Endodermal cell (in vitro differentiated cells): ENCODE measurements at regions not wholly inside any gene's neighbourhood (a gene's known extent, or its start where the extent isn't known, plus 50 kb on each side); places are given as distances from the start of the nearest gene placed in this dataset.

Experiments
- DNase-seq: peaks from one replicate; pipeline ENCODE4 v3.0.0-alpha.2; 2017
- H3K27ac ChIP-seq: 2 replicates; pipeline ENCODE4 v1.5.1; 2013; ENCODE audit warnings: mild to moderate bottlenecking, low read depth, low read length, moderate library complexity
- H3K27me3 ChIP-seq: 2 replicates; pipeline ENCODE4 v1.6.1; 2013; ENCODE audit warnings: mild to moderate bottlenecking, low read length, moderate library complexity; ENCODE audit not compliant: insufficient read depth, control insufficient read depth, poor library complexity, severe bottlenecking
- H3K36me3 ChIP-seq: 2 replicates; pipeline ENCODE4 v1.7.0; 2013; ENCODE audit warnings: mild to moderate bottlenecking, low read length, moderate library complexity; ENCODE audit not compliant: control insufficient read depth, insufficient read depth
- H3K4me1 ChIP-seq: one replicate; pipeline ENCODE4 v1.7.0; 2013; ENCODE audit warnings: low read length; ENCODE audit not compliant: control insufficient read depth, insufficient read depth
- H3K4me3 ChIP-seq: 2 replicates; pipeline ENCODE4 v1.5.1; 2013; ENCODE audit warnings: mild to moderate bottlenecking, low read length, moderate library complexity
- H3K9ac ChIP-seq: 2 replicates; pipeline ENCODE4 v1.6.1; 2013; ENCODE audit warnings: mild to moderate bottlenecking, low read length, moderate library complexity; ENCODE audit not compliant: poor library complexity, severe bottlenecking; ENCODE audit errors: extremely low read depth
- H3K9me3 ChIP-seq: 2 replicates; pipeline ENCODE4 v1.6.1; 2013; ENCODE audit warnings: mild to moderate bottlenecking, low read length, moderate library complexity; ENCODE audit not compliant: control insufficient read depth
- H3K27ac Mint-ChIP-seq: 2 replicates; pipeline ENCODE4 v1.8.0; 2020; ENCODE audit warnings: mixed read lengths
- H3K27me3 Mint-ChIP-seq: 2 replicates; pipeline ENCODE4 v1.8.0; 2021; ENCODE audit warnings: mild to moderate bottlenecking, mixed read lengths; ENCODE audit not compliant: insufficient read depth
- H3K36me3 Mint-ChIP-seq: 2 replicates; pipeline ENCODE4 v1.8.0; 2020; ENCODE audit warnings: low read depth, mixed read lengths
- H3K4me1 Mint-ChIP-seq: 2 replicates; pipeline ENCODE4 v1.8.0; 2020; ENCODE audit warnings: mixed read lengths
- H3K4me3 Mint-ChIP-seq: 2 replicates; pipeline ENCODE4 v1.8.0; 2020; ENCODE audit warnings: mild to moderate bottlenecking, moderate library complexity, mixed read lengths
- H3K9me3 Mint-ChIP-seq: 2 replicates; pipeline ENCODE4 v1.8.0; 2020; ENCODE audit warnings: mild to moderate bottlenecking, mixed read lengths
- CTCF ChIP-seq: fragments of 200-600 bp; sonication (generic); conservative IDR thresholded peaks from 2 replicates; pipeline ENCODE4 v1.5.0; 2021; ENCODE audit warnings: antibody characterized with exemption, mild to moderate bottlenecking
- WGBS, 2 experiments: methylation state at CpG; one replicate each; pipeline versions ENCODE4 v1.1.5 to v1.1.7; 2013; ENCODE audit warnings: missing lambda C conversion rate in 2 of 2, mixed read lengths in 1 of 2; ENCODE audit not compliant: insufficient coverage in 1 of 2, insufficient read length in 1 of 2; 5-methylcytosine and 5-hydroxymethylcytosine counted together

- Histone ChIP-seq H3K27ac (no peak overlapping the region), H3K4me3 (no peak overlapping the region), H3K9ac (no peak overlapping the region), H3K27me3 (no peaks in the 10 kb centered on the region), H3K36me3 (no peaks in the 10 kb centered on the region), H3K4me1 (no peaks in the 10 kb centered on the region), H3K9me3 (no peaks in the 10 kb centered on the region)
- Mint-ChIP-seq H3K27me3 (no peaks in the 10 kb centered on the region), H3K4me1 (no peaks in the 10 kb centered on the region), H3K36me3 (no peaks in the 10 kb centered on the region), H3K9me3 (no peaks in the 10 kb centered on the region), H3K4me3 (no peak overlapping the region), H3K27ac (no peak overlapping the region)
- no peak for TF ChIP-seq CTCF
- 86 to 93% methylated on average over 2 of the region's 2 CpGs for WGBS, 2 experiments
- no peak for DNase-seq
Measured at GRCh38 chr10:81136261-81136660, 598.6 kb downstream of the SH2D4B start.

GRCh38 chr10:81145975-81146374 is 608.3 kb downstream of the SH2D4B start:
- H3K9ac ChIP-seq = no peak overlapping the region
- no peak for DNase-seq
- no peak for TF ChIP-seq CTCF
- H3K9me3 Mint-ChIP-seq = peaks cover 2% of the 10 kb centered on the region
- H3K4me3 Mint-ChIP-seq = no peak overlapping the region
- H3K9me3 ChIP-seq = no peaks in the 10 kb centered on the region
- H3K36me3 Mint-ChIP-seq = no peaks in the 10 kb centered on the region
- no peaks in the 10 kb centered on the region for H3K4me1 Mint-ChIP-seq
- H3K36me3 ChIP-seq = no peaks in the 10 kb centered on the region
- H3K27me3 Mint-ChIP-seq = no peaks in the 10 kb centered on the region
- H3K27me3 ChIP-seq = no peaks in the 10 kb centered on the region
- H3K27ac ChIP-seq = no peak overlapping the region
- WGBS, 2 experiments = 92 to 93% methylated on average over 6 to 8 of the region's 8 CpGs
- H3K27ac Mint-ChIP-seq = no peak overlapping the region
- H3K4me1 ChIP-seq = no peaks in the 10 kb centered on the region
- no peak overlapping the region for H3K4me3 ChIP-seq

- no peaks in the 10 kb centered on the region for H3K4me1 ChIP-seq
- H3K4me3 Mint-ChIP-seq = no peak overlapping the region
- H3K27ac ChIP-seq = no peak overlapping the region
- peaks cover under 1% of the 10 kb centered on the region for H3K9me3 Mint-ChIP-seq
- H3K9ac ChIP-seq = no peak overlapping the region
- H3K27me3 Mint-ChIP-seq = no peaks in the 10 kb centered on the region
- H3K9me3 ChIP-seq = no peaks in the 10 kb centered on the region
- H3K27me3 ChIP-seq = no peaks in the 10 kb centered on the region
- WGBS, 2 experiments = 91 to 93% methylated on average over 2 to 3 of the region's 3 CpGs
- H3K4me1 Mint-ChIP-seq = no peaks in the 10 kb centered on the region
- H3K27ac Mint-ChIP-seq = no peak overlapping the region
- no peaks in the 10 kb centered on the region for H3K36me3 Mint-ChIP-seq
- no peak for DNase-seq
- no peaks in the 10 kb centered on the region for H3K36me3 ChIP-seq
- no peak for TF ChIP-seq CTCF
- H3K4me3 ChIP-seq = no peak overlapping the region
Measured at GRCh38 chr10:81146436-81146835, 608.7 kb downstream of the SH2D4B start.
